SKM-1 (cell line): ENCODE measurements at regions not wholly inside any gene's neighbourhood (a gene's known extent, or its start where the extent isn't known, plus 50 kb on each side); places are given as distances from the start of the nearest gene placed in this dataset.
A peak's percentile ranks its signal among the peaks of the same experiment; 100 is the strongest.

Experiments used
- DNase-seq: peaks from one replicate; lab custom pipeline; 2025; ENCODE audit not compliant: unreplicated experiment; lab: John Stamatoyannopoulos, UW

- no peak for DNase-seq
These were observed 333.9 kb upstream of the TLE4 start for GRCh38 chr9:79237861-79238260.

GRCh38 chr9:79240774-79241173 is 331.0 kb upstream of the TLE4 start:
- no peak for DNase-seq

- no peak for DNase-seq
These were observed 329.3 kb upstream of the TLE4 start for GRCh38 chr9:79242489-79242888.

GRCh38 chr9:79246170-79246569 is 325.6 kb upstream of the TLE4 start:
- no peak for DNase-seq

- DNase-seq: no peak
These were observed 324.7 kb upstream of the TLE4 start for GRCh38 chr9:79247021-79247420.

- no peak for DNase-seq
These were observed 321.0 kb upstream of the TLE4 start for GRCh38 chr9:79250806-79251205.

GRCh38 chr9:79254900-79255650 is 316.7 kb upstream of the TLE4 start:
- no peak for DNase-seq

- DNase-seq: no peak
These were observed 316.0 kb upstream of the TLE4 start for GRCh38 chr9:79255651-79256260.

- no peak for DNase-seq
These were observed 315.0 kb upstream of the TLE4 start for GRCh38 chr9:79256691-79257213.

- no peak for DNase-seq
These were observed 314.5 kb upstream of the TLE4 start for GRCh38 chr9:79257228-79257781.

- DNase-seq: no peak
These were observed 313.9 kb upstream of the TLE4 start for GRCh38 chr9:79257790-79258351.

- DNase-seq: no peak
These were observed 311.9 kb upstream of the TLE4 start for GRCh38 chr9:79259858-79260257.

GRCh38 chr9:79263628-79264027 is 308.1 kb upstream of the TLE4 start:
- DNase-seq: no peak

GRCh38 chr9:79264041-79264440 is 307.7 kb upstream of the TLE4 start:
- no peak for DNase-seq

- DNase-seq: peak; percentile 62
These were observed 307.0 kb upstream of the TLE4 start for GRCh38 chr9:79264511-79265355.

GRCh38 chr9:79266986-79267385 is 304.8 kb upstream of the TLE4 start:
- no peak for DNase-seq

GRCh38 chr9:79268806-79269205 is 303.0 kb upstream of the TLE4 start:
- no peak for DNase-seq

GRCh38 chr9:79273311-79273710 is 298.5 kb upstream of the TLE4 start:
- no peak for DNase-seq

- DNase-seq: no peak
These were observed 292.4 kb upstream of the TLE4 start for GRCh38 chr9:79279356-79279755.

- no peak for DNase-seq
These were observed 291.1 kb upstream of the TLE4 start for GRCh38 chr9:79280691-79281090.

GRCh38 chr9:79284081-79284480 is 287.7 kb upstream of the TLE4 start:
- DNase-seq: peak; percentile 24
